GM19193 (cell line): ENCODE measurements at regions not wholly inside any gene's neighbourhood (a gene's known extent, or its start where the extent isn't known, plus 50 kb on each side); places are given as distances from the start of the nearest gene placed in this dataset.

Experiments used
- POLR2A ChIP-seq: IDR thresholded peaks from 4 replicates; pipeline ENCODE4 v1.6.1; 2011; ENCODE audit not compliant: insufficient read depth, insufficient read length; ENCODE audit errors: extremely low read depth

- no peak for TF ChIP-seq POLR2A
These were observed 1204.5 kb upstream of the SLC10A2 start for GRCh38 chr13:104270731-104271130.

DNA sequence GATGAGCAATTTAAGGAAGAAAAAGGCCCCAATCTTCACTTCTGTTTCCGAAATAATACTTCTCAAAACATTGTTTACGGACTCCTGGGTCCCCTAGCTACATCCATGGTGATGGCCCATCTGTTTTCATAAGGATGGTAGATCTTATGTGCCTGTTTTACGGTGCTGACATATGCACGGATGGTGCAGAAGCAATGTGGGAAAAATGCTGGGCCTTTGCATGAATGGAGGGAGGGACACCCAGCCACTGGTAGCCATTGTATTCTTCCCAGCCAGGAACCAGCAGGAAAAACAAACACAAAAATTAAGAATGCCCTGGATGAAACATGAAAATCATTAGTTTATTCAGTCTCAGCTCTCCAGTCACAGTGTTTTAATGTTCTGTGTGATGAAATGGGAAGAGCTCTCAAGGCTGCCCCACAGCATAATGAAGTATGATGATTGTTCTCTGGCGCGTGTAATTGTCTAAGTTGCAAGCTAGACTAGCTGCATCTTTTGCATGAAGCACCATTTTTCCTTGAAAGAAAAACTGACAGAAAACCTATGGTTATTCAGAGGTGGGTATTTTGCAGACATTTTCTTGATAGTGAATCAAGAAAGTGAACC is 1201.1 kb upstream of the SLC10A2 start:
- TF ChIP-seq POLR2A = no peak

GRCh38 chr13:104256701-104257100 is 1190.5 kb upstream of the SLC10A2 start:
- no peak for TF ChIP-seq POLR2A

DNA sequence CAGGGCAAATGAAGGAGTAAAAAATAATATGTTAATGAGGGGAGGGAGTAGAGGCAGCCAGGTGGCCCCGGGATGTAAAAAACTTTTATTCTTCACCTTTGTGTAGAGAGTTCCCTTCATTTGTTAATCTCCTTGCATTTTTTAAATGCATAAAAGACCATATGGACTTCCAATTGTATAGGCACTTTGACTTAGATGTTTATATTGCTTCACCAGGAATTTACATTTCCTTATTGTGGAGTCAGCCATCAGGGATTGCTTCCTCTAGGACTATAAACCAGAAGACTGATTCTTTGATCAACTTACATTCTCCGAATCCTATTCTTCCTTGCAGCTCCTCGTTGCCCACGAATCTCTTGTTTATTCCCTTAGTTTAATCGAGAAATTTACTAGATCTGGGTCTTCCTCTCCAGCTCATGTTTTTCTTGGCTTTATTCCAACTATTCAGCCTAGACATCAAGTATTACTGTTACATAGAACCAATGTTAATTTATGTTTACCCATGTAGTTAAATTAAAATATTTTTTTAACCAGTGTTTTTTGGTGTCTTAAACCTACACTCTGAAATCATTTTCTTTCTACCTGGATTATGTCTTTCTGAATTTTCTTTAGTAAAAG is 1187.0 kb upstream of the SLC10A2 start:
- no peak for TF ChIP-seq POLR2A

DNA sequence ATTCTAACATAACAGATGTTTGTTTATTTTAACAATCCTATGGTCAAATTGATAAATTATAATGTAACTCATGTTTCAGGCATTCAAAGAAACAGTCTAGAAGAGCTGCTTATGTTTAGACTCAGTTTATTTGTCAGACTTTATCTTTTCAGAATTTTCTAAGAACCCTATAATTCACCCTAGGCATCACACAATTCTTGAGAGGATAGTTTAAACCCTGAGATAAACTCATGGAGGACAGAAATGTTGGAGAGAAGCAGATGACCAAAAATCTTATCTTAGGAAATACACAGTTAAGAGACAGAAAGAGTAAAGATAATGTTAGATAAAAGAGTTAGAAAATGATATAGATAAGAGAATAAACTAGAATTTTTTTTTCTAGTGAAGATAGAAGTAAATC is 1185.7 kb upstream of the SLC10A2 start:
- TF ChIP-seq POLR2A = no peak

DNA sequence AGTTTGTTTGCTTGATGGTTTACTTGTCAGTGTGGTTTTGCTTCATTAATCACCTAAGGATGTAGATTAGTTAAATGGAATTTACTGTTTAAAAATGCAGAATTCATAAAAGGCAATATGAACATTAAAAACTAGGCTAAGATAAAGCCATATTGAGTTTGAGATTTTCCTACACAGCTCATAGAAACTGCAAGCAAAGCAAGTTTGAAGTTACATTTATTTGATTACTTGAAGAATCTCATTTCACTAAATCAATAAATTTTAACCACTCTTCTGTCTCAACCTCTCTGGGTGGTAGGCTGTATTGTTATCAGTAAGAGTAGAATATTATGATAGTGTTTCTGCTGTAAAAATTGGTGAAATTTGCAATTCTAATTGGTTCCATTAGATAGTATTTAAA is 1180.7 kb upstream of the SLC10A2 start:
- TF ChIP-seq POLR2A = no peak

GRCh38 chr13:104206450-104207044 is 1140.3 kb upstream of the SLC10A2 start:
- no peak for TF ChIP-seq POLR2A

DNA sequence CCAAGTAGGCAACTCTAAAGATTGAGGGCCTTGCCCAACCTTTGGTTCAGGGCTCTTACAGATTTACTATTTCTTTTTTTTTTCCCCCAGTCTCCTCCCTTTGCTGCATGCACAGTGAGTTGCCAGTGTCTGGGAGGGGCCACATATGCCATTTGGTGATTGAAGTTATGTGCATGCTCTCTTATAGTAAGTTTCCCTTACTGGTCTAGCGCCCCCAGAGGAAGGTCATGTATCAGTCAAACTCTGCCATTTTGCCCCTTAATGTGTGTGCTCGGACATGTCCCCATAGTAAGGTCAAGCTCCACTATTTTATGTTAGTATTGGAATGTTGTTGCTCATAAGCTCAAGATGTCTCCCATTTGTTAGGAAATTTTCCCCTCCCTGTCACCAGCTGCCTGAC is 1138.0 kb upstream of the SLC10A2 start:
- TF ChIP-seq POLR2A = no peak

DNA sequence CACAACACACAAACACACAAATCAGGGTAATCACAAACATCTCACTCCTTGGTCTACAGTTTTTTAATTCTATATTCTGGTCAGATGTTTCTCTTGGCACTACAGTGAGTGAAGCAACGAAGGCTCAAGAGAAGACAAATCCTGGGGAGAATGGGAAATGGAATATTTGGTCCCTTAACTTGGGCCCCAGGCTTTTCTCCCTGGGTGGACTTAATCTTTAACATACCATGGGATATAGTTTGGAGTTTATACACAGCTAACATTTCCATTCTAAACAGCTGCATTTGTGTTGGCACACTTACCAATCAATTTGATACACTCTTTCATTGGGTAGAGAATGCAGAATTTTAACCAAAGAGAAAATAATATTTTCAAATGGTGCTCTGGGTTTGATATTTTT is 1132.6 kb upstream of the SLC10A2 start:
- TF ChIP-seq POLR2A = no peak

DNA sequence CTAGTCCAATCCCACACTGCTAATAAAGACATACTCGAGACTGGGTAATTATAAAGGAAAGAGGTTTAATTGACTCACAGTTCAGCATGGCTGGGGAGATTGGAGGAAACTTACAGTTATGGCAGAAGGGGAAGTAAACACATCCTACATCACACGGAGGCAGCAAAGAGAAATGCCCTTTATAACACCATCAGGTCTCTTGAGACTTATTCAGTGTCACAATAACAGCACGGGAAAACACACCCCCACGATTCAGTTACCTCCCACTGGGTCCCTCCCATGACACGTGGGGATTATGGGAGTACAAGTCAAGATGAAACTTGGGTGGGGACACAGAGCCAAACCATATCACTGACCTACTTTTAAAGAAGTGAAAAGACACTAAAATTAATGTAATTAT is 1130.4 kb upstream of the SLC10A2 start:
- TF ChIP-seq POLR2A = no peak

GRCh38 chr13:104181526-104182231 is 1115.5 kb upstream of the SLC10A2 start:
- no peak for TF ChIP-seq POLR2A

DNA sequence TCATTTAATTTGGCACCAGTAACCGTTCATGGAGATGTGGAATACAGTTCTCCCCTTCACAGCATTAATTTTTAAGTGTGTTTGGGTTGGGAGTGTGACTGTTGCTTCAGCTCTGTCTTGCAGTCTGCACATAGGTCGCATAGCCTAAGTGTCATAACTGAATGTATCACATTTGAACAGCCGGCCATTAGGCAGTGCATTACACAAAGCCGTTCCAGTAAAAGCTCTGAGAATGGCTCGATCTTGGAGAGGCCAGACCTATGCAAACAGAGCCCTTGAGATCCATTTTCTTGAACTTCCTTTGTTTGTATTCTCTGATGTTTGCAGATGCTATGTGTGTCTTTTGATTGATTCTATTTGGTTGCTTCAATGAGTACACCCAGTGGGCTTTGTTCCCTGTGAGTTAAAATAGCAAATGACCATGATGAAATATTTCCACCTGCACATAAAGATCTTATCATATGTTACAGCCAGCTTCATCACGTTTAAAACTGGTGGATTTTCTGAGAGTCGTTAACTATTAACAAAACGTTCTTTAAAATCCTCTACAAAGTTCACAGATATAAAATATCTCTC is 1104.9 kb upstream of the SLC10A2 start:
- no peak for TF ChIP-seq POLR2A

- no peak for TF ChIP-seq POLR2A
These were observed 1097.8 kb upstream of the SLC10A2 start for GRCh38 chr13:104163866-104164630.

DNA sequence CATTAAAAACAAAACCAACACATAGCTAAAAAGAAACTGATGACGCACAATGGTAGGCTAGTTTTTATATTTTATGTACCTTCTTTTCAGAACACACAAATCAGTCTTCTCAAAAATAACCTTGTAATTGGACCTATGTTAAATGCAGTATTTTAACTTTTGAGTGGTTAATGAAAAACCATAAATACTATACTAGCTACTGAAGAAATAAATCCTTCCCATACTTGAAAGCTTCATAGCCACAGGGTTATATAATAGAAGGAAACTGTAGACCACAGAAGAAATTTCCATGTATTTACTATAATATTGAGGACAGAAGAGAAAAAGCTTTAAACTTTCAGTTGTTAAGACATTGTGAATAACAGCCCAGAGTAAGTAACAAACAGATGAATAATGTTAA is 1094.3 kb upstream of the SLC10A2 start:
- TF ChIP-seq POLR2A = no peak
